SK-N-SH treated with all-trans-retinoic acid at 6 μM for 48 hours (cell line): ENCODE measurements at regions not wholly inside any gene's neighbourhood (a gene's known extent, or its start where the extent isn't known, plus 50 kb on each side); places are given as distances from the start of the nearest gene placed in this dataset.

ENCODE experiments used
- ATAC-seq: fragments of 200-7000 bp; cut with Tn5 transposase; 3 replicates; pipeline ENCODE4 v1.9.1; 2020; ENCODE audit warnings: mild to moderate bottlenecking, moderate library complexity
- ARNTL ChIP-seq: fragments of 450-650 bp; formaldehyde crosslinking; IDR thresholded peaks from 2 replicates; pipeline ENCODE4 v1.5.0; 2020; ENCODE audit warnings: low read depth, mild to moderate bottlenecking, moderate library complexity, borderline replicate concordance
- BACH2 ChIP-seq: fragments of 250-450 bp; sonication (Bioruptor Pico); IDR thresholded peaks from 2 replicates; pipeline ENCODE4 v1.9.0; 2021; ENCODE audit warnings: mild to moderate bottlenecking, borderline replicate concordance
- CREB5 ChIP-seq: fragments of 250-450 bp; sonication (Bioruptor Pico); IDR thresholded peaks from 2 replicates; pipeline ENCODE4 v1.5.1; 2020; ENCODE audit warnings: low read depth, mild to moderate bottlenecking, moderate library complexity
- CSDC2 ChIP-seq: fragments of 250-450 bp; sonication (Bioruptor Pico); IDR thresholded peaks from 2 replicates; pipeline ENCODE4 v1.5.0; 2020; ENCODE audit warnings: mild to moderate bottlenecking, moderate library complexity
- ESRRG ChIP-seq: fragments of 250-450 bp; sonication (Bioruptor Pico); IDR thresholded peaks from 2 replicates; pipeline ENCODE4 v1.6.1; 2021; ENCODE audit warnings: mild to moderate bottlenecking
- OSR1 ChIP-seq: fragments of 250-450 bp; sonication (Bioruptor Pico); IDR thresholded peaks from 2 replicates; pipeline ENCODE4 v1.8.0; 2022; ENCODE audit warnings: moderate library complexity, mild to moderate bottlenecking, inconsistent platforms
- PATZ1 ChIP-seq: fragments of 250-450 bp; sonication (Bioruptor Pico); IDR thresholded peaks from 2 replicates; pipeline ENCODE4 v1.8.0; 2020; ENCODE audit warnings: mild to moderate bottlenecking, moderate library complexity, borderline replicate concordance
- PPARA ChIP-seq: fragments of 250-450 bp; sonication (Bioruptor Pico); IDR thresholded peaks from 2 replicates; pipeline ENCODE4 v1.5.0; 2020; ENCODE audit warnings: mild to moderate bottlenecking, borderline replicate concordance
- RARB ChIP-seq: fragments of 250-450 bp; sonication (Bioruptor Pico); IDR thresholded peaks from 2 replicates; pipeline ENCODE4 v1.8.0; 2021; ENCODE audit warnings: mild to moderate bottlenecking, moderate library complexity
- SNAI2 ChIP-seq: fragments of 250-450 bp; sonication (Bioruptor Pico); IDR thresholded peaks from 2 replicates; pipeline ENCODE4 v1.5.0; 2020; ENCODE audit warnings: mild to moderate bottlenecking, moderate library complexity
- TCF4 ChIP-seq: fragments of 250-450 bp; sonication (Bioruptor Pico); IDR thresholded peaks from 2 replicates; pipeline ENCODE4 v1.8.0; 2021; ENCODE audit warnings: mild to moderate bottlenecking, moderate library complexity, borderline replicate concordance
- TOX ChIP-seq: fragments of 250-450 bp; sonication (Bioruptor Pico); IDR thresholded peaks from 2 replicates; pipeline ENCODE4 v1.8.0; 2021; ENCODE audit warnings: mild to moderate bottlenecking, moderate library complexity, borderline replicate concordance
- TSHZ2 ChIP-seq: fragments of 250-450 bp; sonication (Bioruptor Pico); IDR thresholded peaks from 2 replicates; pipeline ENCODE4 v1.5.0; 2020; ENCODE audit warnings: mild to moderate bottlenecking, moderate library complexity
- ZC3H10 ChIP-seq: fragments of 250-450 bp; sonication (Bioruptor Pico); IDR thresholded peaks from 2 replicates; pipeline ENCODE4 v1.5.1; 2021; ENCODE audit warnings: mild to moderate bottlenecking, moderate library complexity
- ZFP3 ChIP-seq: fragments of 250-450 bp; sonication (Bioruptor Pico); IDR thresholded peaks from 2 replicates; pipeline ENCODE4 v1.5.0; 2020; ENCODE audit warnings: mild to moderate bottlenecking, moderate library complexity
- ZNF565 ChIP-seq: fragments of 450-650 bp; formaldehyde crosslinking; conservative IDR thresholded peaks from 2 replicates; pipeline ENCODE4 v1.5.0; 2020; ENCODE audit warnings: low read depth, mild to moderate bottlenecking, moderate library complexity
- ZNF70 ChIP-seq: fragments of 450-650 bp; formaldehyde crosslinking; IDR thresholded peaks from 2 replicates; pipeline ENCODE4 v1.5.0; 2020; ENCODE audit warnings: mild to moderate bottlenecking, moderate library complexity
- ZNF8 ChIP-seq: fragments of 450-650 bp; formaldehyde crosslinking; IDR thresholded peaks from 2 replicates; pipeline ENCODE4 v1.5.0; 2020; ENCODE audit warnings: mild to moderate bottlenecking, moderate library complexity
- TF ChIP-seq, protein P1 (sequence below): fragments of 250-450 bp; sonication (Bioruptor Pico); IDR thresholded peaks from 2 replicates; pipeline ENCODE4 v1.8.0; 2021; ENCODE audit warnings: low read depth, mild to moderate bottlenecking, moderate library complexity, borderline replicate concordance
- TF ChIP-seq, protein P2 (sequence below): fragments of 250-450 bp; sonication (Bioruptor Pico); IDR thresholded peaks from 2 replicates; pipeline ENCODE4 v1.5.1; 2021; ENCODE audit warnings: mild to moderate bottlenecking, moderate library complexity

GRCh38 chr4:188372058-188372457, 232.8 kb downstream of the TRIML1 start (continued):
- no peak for TF ChIP-seq TSHZ2
- TF ChIP-seq, all 23 proteins: peak for 0

GRCh38 chr4:188372829-188373228, 233.6 kb downstream of the TRIML1 start:
- no peak for TF ChIP-seq ZC3H10 (CRISPR knock-in tag)
- TF ChIP-seq, protein P1, sequence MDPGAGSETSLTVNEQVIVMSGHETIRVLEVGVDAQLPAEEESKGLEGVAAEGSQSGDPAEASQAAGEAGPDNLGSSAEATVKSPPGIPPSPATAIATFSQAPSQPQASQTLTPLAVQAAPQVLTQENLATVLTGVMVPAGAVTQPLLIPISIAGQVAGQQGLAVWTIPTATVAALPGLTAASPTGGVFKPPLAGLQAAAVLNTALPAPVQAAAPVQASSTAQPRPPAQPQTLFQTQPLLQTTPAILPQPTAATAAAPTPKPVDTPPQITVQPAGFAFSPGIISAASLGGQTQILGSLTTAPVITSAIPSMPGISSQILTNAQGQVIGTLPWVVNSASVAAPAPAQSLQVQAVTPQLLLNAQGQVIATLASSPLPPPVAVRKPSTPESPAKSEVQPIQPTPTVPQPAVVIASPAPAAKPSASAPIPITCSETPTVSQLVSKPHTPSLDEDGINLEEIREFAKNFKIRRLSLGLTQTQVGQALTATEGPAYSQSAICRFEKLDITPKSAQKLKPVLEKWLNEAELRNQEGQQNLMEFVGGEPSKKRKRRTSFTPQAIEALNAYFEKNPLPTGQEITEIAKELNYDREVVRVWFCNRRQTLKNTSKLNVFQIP (CRISPR knock-in tag): no peak
- TF ChIP-seq CSDC2 (CRISPR knock-in tag): no peak
- TF ChIP-seq TCF4 (CRISPR knock-in tag): no peak
- TF ChIP-seq SNAI2: no peak
- TF ChIP-seq ESRRG (CRISPR knock-in tag): no peak
- no peak for TF ChIP-seq TSHZ2
- no peak for TF ChIP-seq CREB5 (CRISPR knock-in tag)
- no peak for TF ChIP-seq BACH2 (CRISPR knock-in tag)
- TF ChIP-seq PATZ1: no peak
- TF ChIP-seq PPARA (CRISPR knock-in tag): no peak
- no peak for TF ChIP-seq ZNF565
- TF ChIP-seq ZNF70 (CRISPR knock-in tag): no peak
- no peak for TF ChIP-seq OSR1 (CRISPR knock-in tag)
- TF ChIP-seq ZNF8 (CRISPR knock-in tag): no peak
- TF ChIP-seq ZFP3 (CRISPR knock-in tag): no peak
- TF ChIP-seq ARNTL (CRISPR knock-in tag): no peak
- TF ChIP-seq RARB (CRISPR knock-in tag): no peak
- TF ChIP-seq TOX (CRISPR knock-in tag): no peak
- TF ChIP-seq, protein P2, sequence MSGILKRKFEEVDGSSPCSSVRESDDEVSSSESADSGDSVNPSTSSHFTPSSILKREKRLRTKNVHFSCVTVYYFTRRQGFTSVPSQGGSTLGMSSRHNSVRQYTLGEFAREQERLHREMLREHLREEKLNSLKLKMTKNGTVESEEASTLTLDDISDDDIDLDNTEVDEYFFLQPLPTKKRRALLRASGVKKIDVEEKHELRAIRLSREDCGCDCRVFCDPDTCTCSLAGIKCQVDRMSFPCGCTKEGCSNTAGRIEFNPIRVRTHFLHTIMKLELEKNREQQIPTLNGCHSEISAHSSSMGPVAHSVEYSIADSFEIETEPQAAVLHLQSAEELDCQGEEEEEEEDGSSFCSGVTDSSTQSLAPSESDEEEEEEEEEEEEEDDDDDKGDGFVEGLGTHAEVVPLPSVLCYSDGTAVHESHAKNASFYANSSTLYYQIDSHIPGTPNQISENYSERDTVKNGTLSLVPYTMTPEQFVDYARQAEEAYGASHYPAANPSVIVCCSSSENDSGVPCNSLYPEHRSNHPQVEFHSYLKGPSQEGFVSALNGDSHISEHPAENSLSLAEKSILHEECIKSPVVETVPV (CRISPR knock-in tag): no peak
- ATAC-seq: no peak
